ENCODE measurements at regions not wholly inside any gene's neighbourhood (a gene's known extent, or its start where the extent isn't known, plus 50 kb on each side); places are given as distances from the start of the nearest gene placed in this dataset.

- ChIA-PET CTCF (no interaction called here), POLR2A (no interaction called here)
- ATAC-seq (ENCODE audit: poor library complexity) (no peak), DNase-seq (no peak)
- Histone ChIP-seq H3K4me1 (ENCODE audit: insufficient read depth, low read length) (no peaks in the 10 kb centered on the region), H3K27me3 (ENCODE audit: control insufficient read depth in 1 of 2, insufficient read depth in 2 of 2, low read length in 2 of 2) (no peaks in the 10 kb centered on the region), H3K4me3 (ENCODE audit: low read length) (no peak overlapping the region), H3K36me3 (ENCODE audit: insufficient read depth, low read length) (no peaks in the 10 kb centered on the region), H3K9me3 (ENCODE audit: control insufficient read depth in 1 of 2, insufficient read depth in 1 of 2, low read length in 2 of 2) (no peaks in the 10 kb centered on the region), H3K27ac (ENCODE audit: low read depth in 1 of 2, low read length in 2 of 2) (no peak overlapping the region)
- no peak overlapping the region for H3K27ac Mint-ChIP-seq
- H3K9me3 Mint-ChIP-seq, result peaks cover 1% of the 10 kb centered on the region
- H3K27me3 Mint-ChIP-seq, result no peaks in the 10 kb centered on the region
- H3K36me3 Mint-ChIP-seq (ENCODE audit: low read depth), result no peaks in the 10 kb centered on the region
- H3K4me1 Mint-ChIP-seq (ENCODE audit: low read depth), result no peaks in the 10 kb centered on the region
- no peak for TF ChIP-seq CTCF (IDR thresholded peaks at IDR 0.05)
- no peak overlapping the region for H3K4me3 Mint-ChIP-seq
- intact Hi-C loops (cut with DNase I, micrococcal nuclease), result no loop called here
These were observed 70.7 kb upstream of the DCBLD2 start for GRCh38 chr3:98972155-98972554.

GRCh38 chr3:98971169-98971681 is 69.7 kb upstream of the DCBLD2 start:
- ATAC-seq (ENCODE audit: poor library complexity) (no peak), DNase-seq (no peak)
- Histone ChIP-seq H3K9me3 (ENCODE audit: control insufficient read depth in 1 of 2, insufficient read depth in 1 of 2, low read length in 2 of 2) (no peaks in the 10 kb centered on the region), H3K4me1 (ENCODE audit: insufficient read depth, low read length) (no peaks in the 10 kb centered on the region), H3K27ac (ENCODE audit: low read depth in 1 of 2, low read length in 2 of 2) (no peak overlapping the region), H3K27me3 (ENCODE audit: control insufficient read depth in 1 of 2, insufficient read depth in 2 of 2, low read length in 2 of 2) (no peaks in the 10 kb centered on the region), H3K36me3 (ENCODE audit: insufficient read depth, low read length) (no peaks in the 10 kb centered on the region), H3K4me3 (ENCODE audit: low read length) (no peak overlapping the region)
- CTCF ChIA-PET, result no interaction called here
- Mint-ChIP-seq H3K4me1 (ENCODE audit: low read depth) (no peaks in the 10 kb centered on the region), H3K9me3 (peaks cover 1% of the 10 kb centered on the region), H3K36me3 (ENCODE audit: low read depth) (no peaks in the 10 kb centered on the region), H3K4me3 (no peak overlapping the region), H3K27ac (no peak overlapping the region), H3K27me3 (no peaks in the 10 kb centered on the region)
- no peak for TF ChIP-seq CTCF (IDR thresholded peaks at IDR 0.05)
- intact Hi-C loops (cut with DNase I, micrococcal nuclease), result no loop called here
- POLR2A ChIA-PET, result no interaction called here

- ATAC-seq (ENCODE audit: poor library complexity) (no peak), DNase-seq (no peak)
- no peak overlapping the region for H3K27ac ChIP-seq (ENCODE audit: low read depth in 1 of 2, low read length in 2 of 2)
- Mint-ChIP-seq H3K9me3 (no peaks in the 10 kb centered on the region), H3K36me3 (ENCODE audit: low read depth) (no peaks in the 10 kb centered on the region), H3K27me3 (no peaks in the 10 kb centered on the region), H3K4me3 (no peak overlapping the region), H3K27ac (no peak overlapping the region), H3K4me1 (ENCODE audit: low read depth) (no peaks in the 10 kb centered on the region)
- intact Hi-C loops (cut with DNase I, micrococcal nuclease), result no loop called here
- ChIA-PET POLR2A (no interaction called here), CTCF (no interaction called here)
- no peaks in the 10 kb centered on the region for H3K27me3 ChIP-seq (ENCODE audit: control insufficient read depth in 1 of 2, insufficient read depth in 2 of 2, low read length in 2 of 2)
- H3K4me3 ChIP-seq (ENCODE audit: low read length), result no peak overlapping the region
- H3K9me3 ChIP-seq (ENCODE audit: control insufficient read depth in 1 of 2, insufficient read depth in 1 of 2, low read length in 2 of 2), result no peaks in the 10 kb centered on the region
- no peaks in the 10 kb centered on the region for H3K4me1 ChIP-seq (ENCODE audit: insufficient read depth, low read length)
- H3K36me3 ChIP-seq (ENCODE audit: insufficient read depth, low read length), result no peaks in the 10 kb centered on the region
- TF ChIP-seq CTCF (IDR thresholded peaks at IDR 0.05), result no peak
These were observed 67.8 kb upstream of the DCBLD2 start for GRCh38 chr3:98969295-98969694.

Measured in CD4-positive, alpha-beta T cell (primary cell).